HG03520 (cell line): ENCODE measurements at regions not wholly inside any gene's neighbourhood (a gene's known extent, or its start where the extent isn't known, plus 50 kb on each side); places are given as distances from the start of the nearest gene placed in this dataset.
"Not testable (repeated sequence)": the region's sequence is repeated elsewhere in the genome, so short reads cannot be mapped to it uniquely, and the experiment has no call there.

Source experiments
- ATAC-seq: cut with Tn5 transposase; IDR thresholded peaks from one replicate; pipeline ENCODE4 v1.9.1; 2021; ENCODE audit warnings: mild to moderate bottlenecking, moderate library complexity; ENCODE audit not compliant: unreplicated experiment

DNA sequence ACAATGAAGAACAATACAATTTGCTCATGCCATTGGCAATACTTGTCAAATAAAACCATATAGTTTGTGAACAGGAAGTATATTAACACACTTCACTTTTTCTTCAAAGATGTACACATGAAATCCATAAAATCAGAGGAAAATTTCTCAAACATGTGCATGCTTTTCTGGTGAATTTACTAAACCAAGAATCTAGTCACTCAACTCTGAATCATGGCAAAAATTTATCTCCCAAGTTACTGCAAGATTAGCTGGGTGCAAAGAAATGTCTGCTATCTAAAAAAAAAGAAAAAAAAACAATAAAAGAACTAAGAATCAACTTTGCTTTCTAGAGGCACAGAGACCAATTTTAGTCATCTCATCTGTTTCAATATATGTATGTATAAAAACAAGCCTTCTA, 419.2 kb downstream of the NR4A2 start:
- ATAC-seq, result no peak

DNA sequence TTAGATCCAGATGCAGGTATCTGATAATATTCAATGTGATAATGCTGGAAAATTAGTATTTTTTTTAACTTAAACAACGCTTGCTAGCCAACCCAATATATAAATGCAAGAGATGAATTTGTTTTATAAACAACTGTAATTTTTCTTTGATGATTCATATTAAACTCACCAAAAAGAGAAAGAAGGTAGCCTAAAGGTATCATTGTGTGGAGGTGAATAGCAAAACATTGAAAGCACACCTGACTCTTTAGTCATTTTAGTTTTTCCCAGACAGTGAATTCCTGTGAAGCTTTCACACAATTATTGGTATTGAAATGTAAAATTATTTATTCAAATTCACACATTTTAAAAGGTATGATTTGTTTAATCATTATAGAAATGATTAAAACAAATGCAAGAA, 424.0 kb downstream of the NR4A2 start:
- no peak for ATAC-seq

DNA sequence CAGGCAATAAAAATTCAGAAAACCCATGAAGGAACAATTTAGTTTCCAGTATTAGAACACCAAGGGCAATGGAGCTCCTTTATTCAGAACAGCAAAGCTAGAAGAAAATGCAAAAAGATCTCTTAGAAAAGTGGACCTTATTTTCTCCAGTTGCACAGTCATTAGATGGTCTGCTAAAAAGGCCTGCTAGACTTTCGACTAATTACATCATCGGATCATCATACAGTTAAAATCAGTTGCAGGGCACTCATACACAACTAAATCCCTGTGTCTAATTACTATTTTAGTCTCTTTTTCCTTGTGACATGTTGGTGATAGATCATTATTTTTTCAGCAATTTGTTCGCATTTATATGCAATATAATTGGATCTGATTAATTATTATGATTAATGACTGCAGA, 425.3 kb downstream of the NR4A2 start:
- ATAC-seq, result no peak

DNA sequence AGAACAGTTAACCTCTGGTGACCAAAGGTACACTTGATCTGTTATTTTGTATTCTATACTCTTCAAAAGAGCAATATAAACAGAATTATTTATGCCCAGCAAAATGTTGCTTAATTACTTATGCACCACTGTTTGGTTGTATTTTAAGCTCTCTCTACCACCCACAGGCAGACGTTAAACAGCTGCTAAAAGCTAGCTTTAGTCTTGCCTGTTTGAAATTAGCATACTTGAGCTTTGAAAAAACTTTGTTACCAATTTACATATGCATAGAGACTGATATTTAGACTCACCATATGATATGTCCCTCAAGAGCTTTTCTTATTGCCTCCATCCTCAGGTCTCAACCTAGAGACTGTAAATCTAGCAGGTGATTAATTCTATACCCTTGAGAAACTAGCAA, 426.9 kb downstream of the NR4A2 start:
- ATAC-seq, result no peak

DNA sequence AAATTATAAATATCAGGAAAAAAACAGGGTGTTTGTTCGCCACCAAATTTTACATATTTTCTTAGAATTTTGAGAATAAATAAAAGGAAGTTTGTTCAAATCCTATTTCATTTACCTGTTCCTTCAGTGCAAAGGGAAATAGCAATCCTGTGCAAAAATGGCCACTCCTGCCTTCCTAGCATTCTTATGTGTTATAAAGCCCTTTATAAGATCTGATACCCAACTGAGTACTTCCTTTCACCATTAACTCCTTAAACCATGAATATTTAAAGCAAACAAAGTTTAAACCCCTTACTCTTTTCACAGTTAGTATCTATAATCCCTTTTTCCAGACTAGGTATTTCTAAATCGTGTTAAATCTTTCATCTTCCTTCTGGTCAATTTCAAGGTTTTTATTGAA, 427.8 kb downstream of the NR4A2 start:
- ATAC-seq, result no peak

DNA sequence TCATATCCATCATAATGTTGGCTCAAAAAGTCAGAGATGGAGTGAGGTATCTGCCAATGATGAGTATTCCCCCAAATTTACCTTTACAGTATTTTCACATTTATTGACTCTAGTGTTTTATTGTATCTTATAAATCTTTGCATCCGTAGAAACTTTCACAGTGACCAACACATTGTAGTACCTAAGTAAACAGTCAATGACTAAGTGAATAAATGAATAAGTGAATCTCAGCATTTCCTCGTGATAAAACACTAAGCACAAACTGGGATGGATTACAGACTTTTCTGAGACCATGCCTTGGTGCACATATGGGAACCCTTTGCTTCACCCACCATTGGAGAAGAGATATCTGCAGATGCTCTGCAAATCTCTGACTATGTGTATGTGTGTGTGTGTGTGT, 429.9 kb downstream of the NR4A2 start:
- no peak for ATAC-seq

DNA sequence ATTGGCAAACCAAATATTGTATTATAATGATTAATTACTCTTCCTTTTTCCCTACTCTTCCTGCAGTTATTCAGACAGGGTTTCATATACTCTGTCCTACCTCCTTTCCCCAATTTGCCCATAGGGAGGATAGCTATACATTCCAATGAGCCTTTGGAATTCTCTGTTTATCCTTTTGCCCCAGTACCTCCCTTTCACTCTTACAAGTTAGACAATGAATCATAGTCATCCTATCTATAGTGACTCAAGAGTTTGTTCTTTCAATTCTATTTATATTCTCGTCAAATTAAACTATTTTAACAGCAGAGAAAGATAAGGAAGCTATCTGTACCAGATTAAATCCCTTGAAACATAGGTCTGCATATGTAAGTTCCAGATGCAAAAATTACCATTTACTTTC, 437.5 kb downstream of the NR4A2 start:
- ATAC-seq, result no peak

DNA sequence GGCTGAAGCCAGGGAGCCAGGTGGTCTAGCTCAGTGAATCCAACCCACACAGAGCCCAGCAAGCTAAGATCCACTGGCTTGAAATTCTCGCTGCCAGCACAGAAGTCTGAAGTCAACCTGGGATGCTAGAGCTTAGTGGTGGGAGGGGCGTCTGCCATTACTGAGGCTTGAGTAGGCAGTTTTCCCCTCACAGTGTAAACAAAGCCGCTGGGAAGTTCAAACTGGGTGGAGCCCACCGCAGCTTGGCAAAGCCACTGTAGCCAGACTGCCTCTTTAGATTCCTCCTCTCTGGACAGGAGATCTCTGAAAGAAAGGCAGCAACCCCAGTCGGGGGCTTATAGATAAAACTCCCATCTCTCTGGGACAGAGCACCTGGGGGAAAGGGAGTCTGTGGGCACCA, 452.1 kb downstream of the NR4A2 start:
- ATAC-seq, result not testable (repeated sequence)

DNA sequence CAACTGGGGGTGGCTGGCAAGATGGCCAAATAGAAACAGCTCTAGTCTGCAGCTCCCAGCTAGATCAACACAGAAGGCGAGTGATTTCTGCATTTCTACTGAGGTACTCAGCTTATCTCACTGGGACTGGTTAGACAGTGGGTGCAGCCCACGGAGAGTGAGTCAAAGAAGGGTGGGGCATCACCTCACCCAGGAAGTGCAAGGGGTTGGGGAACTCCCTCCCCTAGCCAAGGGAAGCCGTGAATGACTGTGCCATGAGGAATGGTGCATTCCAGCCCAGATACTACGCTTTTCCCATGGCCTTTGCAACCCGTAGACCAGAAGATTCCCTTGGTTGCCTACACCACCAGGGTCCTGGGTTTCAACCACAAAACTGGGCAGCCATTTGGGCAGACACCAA, 452.6 kb downstream of the NR4A2 start:
- not testable (repeated sequence) for ATAC-seq

DNA sequence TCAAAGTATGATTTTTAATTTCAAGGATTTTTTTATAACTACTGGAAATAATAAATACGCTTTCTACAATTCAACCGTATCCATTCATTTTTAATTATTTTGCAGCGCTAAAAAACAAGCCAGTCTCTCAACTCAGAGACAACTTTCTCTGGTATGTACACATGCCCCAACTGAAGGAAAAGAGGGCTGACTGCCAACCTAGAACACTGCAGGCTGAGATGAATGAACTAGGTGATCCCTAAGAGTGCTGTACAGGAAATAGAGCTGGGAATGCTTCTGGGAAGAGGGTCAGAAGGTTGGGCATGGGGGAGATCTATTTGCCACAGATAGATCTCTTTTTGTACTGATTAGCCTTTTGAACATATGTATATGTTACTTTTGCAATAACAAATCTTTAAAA, 460.1 kb downstream of the NR4A2 start:
- no peak for ATAC-seq

DNA sequence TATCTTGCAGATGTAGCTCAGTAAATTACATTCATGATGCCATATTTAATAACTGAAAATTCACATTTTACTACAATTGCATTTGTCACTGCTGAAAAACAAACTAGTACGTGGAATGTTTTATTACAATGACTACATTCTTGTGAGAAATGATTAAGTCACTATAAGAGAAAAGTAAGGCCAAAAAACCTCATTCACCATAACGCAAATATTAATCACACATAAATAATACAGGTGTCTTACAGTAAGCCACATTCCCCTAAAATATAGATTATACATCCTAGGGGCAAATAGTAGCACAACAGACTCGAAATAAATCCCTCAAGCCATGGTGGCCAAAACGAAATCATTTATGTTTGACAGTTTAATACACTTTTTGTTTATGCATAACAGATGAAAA, 460.6 kb downstream of the NR4A2 start:
- ATAC-seq, result no peak

DNA sequence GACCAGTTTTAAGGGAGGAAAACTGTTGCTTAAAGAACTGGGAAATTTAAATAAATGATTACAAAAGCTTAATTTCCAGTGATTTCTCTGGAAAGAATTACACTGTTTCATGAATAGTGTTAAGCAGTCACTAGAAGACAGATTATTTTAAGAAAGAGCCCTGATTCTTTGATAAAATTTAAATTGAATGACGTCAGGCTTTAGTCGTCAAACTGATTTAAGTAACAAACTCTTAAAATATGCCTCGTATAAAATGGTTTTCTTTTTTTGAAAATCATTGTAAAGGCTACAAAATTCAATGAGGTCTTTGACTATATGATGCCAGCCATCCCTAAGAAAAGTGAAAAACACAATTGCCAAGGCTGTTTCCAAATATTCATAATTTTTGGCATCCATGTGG, 465.0 kb downstream of the NR4A2 start:
- ATAC-seq, result no peak

DNA sequence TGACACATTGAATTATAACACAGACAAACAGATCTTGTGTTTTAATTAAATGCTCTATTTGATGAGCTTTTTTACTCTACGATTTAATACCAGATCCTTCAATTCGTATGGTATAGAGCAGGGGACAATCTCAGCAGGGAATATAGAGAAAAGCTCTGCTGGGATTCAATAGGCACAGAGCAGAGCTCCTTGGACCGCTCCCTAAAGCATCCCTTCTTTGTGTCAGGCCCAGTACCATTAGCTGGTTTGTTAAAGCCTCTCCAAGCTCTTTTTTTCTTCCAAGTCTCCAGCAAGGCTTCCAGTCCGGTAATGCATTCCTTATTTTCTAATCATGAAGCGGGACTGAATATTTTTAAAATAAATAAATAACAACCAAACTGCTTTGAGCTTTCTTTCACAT, 466.0 kb downstream of the NR4A2 start:
- no peak for ATAC-seq

DNA sequence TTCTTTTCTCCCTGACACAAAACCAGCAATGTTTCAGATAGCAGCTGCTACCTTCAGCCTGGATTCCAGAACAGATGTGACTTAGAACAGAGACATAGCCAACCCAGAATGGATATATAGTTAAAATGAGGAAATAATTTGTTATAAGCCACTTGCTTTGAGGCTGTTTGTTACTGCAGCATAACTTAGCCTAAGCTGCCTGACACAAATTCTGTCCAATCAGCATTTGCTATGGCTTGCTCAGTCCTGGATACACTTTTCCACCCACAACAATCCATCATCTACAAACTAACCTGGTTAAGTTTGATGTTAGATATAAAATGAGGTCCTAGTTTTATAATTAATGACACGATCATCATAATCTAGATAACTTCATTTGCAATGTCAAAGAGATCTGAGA, 480.4 kb downstream of the NR4A2 start:
- no peak for ATAC-seq

DNA sequence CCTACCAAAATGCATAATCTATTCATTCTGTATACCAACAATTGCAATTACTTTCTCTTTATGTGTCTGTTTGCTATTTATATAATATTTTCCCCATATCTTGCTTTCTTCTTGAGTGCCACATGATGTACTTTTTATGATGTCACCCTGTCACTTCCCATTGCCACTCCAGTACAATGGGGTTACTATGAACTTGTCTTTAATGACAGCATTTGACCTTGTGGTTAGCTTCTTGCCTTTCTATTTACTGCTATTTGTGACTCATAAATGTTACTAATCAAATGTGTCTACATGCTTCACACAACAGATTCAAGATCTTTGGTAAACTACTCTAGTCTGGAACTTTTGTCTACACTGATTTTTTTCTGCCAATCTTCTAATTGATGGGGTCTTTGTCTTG, 486.3 kb downstream of the NR4A2 start:
- no peak for ATAC-seq

DNA sequence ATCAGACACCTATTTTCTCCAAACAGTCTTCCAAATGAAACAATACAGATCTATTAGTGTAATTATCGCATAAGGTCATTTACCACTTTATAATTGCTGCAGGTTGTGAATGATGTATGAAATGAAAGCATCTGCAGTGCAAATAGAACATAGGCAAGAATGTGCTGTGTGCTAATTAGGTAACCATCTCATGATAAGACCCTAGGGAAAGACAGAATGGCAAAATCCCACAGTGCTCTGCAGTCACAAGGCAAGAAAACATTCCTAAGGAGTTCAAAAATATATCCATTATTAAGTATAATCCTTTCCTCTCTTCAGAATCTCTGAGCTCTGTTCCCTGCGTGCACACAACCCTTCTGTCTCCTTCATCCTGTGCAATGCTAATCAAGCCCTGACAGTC, 488.1 kb downstream of the NR4A2 start:
- no peak for ATAC-seq

DNA sequence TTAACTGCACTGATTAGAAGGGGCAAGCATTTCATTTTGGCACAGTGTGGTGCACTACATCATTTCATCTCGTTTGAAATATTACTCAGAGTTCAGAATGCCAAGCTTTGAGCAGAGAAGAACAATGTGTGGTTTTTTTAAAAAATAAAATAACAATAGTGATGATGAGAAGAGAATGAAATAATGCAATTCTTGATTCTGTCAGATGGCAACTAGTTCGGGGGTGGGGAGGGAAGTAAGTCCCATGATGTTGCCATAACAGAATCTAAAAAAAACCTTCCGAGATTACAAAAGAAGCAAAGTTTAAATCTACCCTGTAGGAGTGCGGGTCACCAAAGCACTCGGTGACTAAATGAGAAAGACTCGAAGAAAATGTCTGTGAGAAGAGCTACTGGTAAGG, 490.4 kb downstream of the NR4A2 start:
- ATAC-seq, result no peak

DNA sequence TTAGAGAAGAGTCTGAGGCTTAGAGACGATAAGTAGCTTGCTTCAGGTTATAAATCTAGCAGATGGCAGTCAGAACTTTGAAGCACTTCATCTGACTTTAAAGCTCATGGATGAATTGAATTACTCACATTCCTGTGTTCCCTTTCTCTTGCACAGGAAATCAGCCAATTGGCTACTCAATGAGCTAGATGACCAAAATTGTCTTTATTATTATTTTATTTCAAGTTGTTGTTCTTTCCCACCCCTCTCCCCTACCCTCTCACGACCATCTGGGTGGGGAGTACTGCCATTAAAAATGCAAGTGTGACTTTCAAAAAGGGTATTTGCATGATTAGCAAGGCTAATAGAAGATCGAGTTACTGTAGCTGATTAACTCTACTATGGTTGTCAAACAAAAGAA, 491.1 kb downstream of the NR4A2 start:
- no peak for ATAC-seq

DNA sequence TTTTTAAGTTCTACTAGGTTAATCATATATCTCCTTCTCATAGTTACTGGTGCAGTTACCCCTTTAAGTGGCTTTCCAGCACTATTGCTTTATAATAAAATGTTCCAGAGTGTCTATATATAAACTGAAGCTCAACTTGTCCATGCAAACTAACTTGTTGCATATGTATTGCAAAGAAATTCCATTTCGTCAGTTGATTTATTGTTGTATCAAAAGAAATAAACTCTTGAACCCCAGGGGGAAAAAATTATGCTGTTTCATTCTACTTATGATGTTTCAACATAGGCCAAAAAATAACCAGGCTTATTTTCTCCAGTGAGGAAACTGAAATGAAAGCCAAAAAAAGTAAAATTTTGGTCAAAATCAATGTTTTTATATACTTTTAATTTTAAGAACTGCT, 491.9 kb downstream of the NR4A2 start:
- ATAC-seq, result no peak

DNA sequence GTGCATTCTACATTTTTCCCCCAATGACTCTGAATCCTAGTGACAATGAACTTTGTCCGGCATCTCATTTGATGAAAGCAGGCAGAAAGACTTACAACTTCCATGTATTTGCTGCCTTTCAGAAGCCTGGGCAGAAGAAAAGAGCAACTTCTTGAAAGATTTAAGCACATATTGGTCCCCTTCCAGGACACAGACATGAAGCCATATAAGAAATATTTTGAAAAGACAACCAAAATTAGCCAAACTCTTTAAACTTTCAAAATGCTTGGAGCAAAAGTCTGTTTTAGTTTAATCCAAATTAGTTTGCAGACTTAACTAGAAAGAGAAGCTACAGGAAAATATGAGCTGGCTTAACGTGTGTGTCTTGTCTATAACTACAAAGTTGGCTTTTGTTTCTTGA, 492.5 kb downstream of the NR4A2 start:
- no peak for ATAC-seq

DNA sequence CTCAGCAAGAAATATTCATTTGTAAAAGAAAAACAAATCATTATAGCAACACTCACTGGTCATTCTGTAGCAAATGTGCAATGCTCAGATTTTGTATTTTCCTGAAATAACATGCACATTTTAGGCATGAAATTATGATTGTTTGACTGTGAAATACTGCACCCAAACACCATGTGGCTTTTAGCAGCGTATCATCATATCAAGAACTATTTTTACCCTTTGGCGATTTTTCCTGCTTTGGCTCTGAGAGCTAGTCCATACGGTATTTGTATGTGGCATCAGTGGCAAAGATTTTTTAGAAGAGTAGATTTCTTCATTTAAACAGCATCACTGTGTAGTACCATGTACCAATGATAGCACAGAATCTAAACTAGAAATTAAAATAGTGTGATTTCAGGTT, 493.1 kb downstream of the NR4A2 start:
- no peak for ATAC-seq

DNA sequence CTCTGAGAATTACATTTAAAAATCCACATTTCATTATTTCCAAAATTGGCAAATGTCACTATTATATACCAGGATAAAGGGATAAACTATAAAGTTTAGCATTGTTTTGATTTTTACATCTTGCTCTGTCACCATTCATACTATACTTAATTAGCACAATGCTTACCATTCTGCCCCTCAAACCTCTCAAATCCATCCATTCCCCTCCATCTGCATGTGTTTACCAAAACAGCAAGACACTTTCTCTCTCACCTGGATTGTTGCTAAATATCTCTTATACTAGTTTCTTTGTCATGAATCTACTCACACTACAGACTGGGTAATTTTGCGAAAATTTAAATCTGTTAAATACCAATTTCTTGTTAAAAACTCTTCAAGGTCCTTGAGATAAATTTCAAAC, 496.1 kb downstream of the NR4A2 start:
- no peak for ATAC-seq

DNA sequence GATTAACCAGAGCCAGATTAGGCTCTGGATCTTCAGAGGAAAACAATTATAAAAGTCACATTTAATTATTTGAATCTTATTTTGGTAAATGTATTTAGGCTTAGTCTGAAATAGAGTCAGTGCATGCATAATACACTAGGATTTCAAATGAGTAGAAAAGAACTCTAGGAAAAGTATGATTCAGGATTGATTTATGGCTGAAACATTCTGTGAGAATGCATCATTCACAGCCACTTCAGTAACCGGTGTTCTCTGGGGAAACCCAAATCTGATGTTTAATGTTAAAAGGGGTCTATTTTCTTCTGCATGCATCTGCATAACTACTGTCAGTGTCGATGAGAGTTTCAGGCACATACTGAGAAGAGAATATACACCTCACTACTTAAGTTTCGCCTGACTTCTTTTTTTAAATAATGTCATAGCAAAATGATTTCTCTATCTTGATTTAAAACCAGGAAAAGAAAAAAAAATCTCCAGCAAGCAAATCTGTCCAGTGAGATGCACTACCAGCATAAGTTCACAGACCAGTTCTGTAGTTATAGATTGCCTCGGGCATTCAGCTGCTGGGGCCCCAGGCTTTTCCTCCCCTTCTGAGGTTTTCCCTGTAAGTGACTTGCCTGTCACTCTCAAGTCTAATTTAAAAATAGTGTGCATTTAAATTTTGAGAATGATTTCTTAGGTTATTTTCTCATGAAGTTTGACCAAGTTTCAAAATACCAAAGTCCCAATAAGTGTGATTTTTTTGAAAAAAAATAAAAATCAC, 501.5 kb downstream of the NR4A2 start:
- no peak for ATAC-seq
